ENCODE measurements at regions not wholly inside any gene's neighbourhood (a gene's known extent, or its start where the extent isn't known, plus 50 kb on each side); places are given as distances from the start of the nearest gene placed in this dataset.

GRCh38 chr20:52752023-52752422 is 220.1 kb upstream of the TSHZ2 start:
- H3K27me3 ChIP-seq (replicated peaks in 1 of 7), result no peaks in the 10 kb centered on the region
- intact Hi-C loops (cut with DNase I; ENCODE audit: low total_unique reads), result no loop called here
- no peak overlapping the region for H3K27ac ChIP-seq
- peaks cover 0 to 10% (median 2%) of the 10 kb centered on the region in 8 donors for H3K9me3 ChIP-seq
- no peaks in the 10 kb centered on the region for H3K36me3 ChIP-seq
- no peaks in the 10 kb centered on the region for H3K4me1 ChIP-seq
- no peak for TF ChIP-seq POLR2A (IDR thresholded peaks at IDR 0.05)
- no peak for TF ChIP-seq POLR2AphosphoS5 (IDR thresholded peaks at IDR 0.05)
- no peak for TF ChIP-seq CTCF (IDR thresholded peaks at IDR 0.05 in 8 of 11, conservative IDR thresholded peaks at IDR 0.05 in 3 of 11)
- no peak overlapping the region for H3K4me3 ChIP-seq
- 83 to 93% (median 84%) methylated on average over 5 of the region's 5 CpGs for WGBS, 5 donors
- no peak for DNase-seq

- WGBS, 5 donors, result 78 to 95% (median 85%) methylated on average over 3 of the region's 3 CpGs
- Histone ChIP-seq H3K27ac (no peak overlapping the region), H3K27me3 (replicated peaks in 1 of 7) (no peaks in the 10 kb centered on the region), H3K4me3 (no peak overlapping the region), H3K36me3 (no peaks in the 10 kb centered on the region), H3K4me1 (no peaks in the 10 kb centered on the region), H3K9me3 (peaks cover 0 to 10% (median 2%) of the 10 kb centered on the region in 8 donors)
- no peak for DNase-seq
- TF ChIP-seq POLR2A (IDR thresholded peaks at IDR 0.05) (no peak), CTCF (IDR thresholded peaks at IDR 0.05 in 8 of 11, conservative IDR thresholded peaks at IDR 0.05 in 3 of 11) (no peak), POLR2AphosphoS5 (IDR thresholded peaks at IDR 0.05) (no peak)
- intact Hi-C loops (cut with DNase I; ENCODE audit: low total_unique reads), result no loop called here
These were observed 220.6 kb upstream of the TSHZ2 start for GRCh38 chr20:52751571-52751970.

- TF ChIP-seq CTCF (IDR thresholded peaks at IDR 0.05 in 8 of 11, conservative IDR thresholded peaks at IDR 0.05 in 3 of 11) (no peak), POLR2AphosphoS5 (IDR thresholded peaks at IDR 0.05) (no peak), POLR2A (IDR thresholded peaks at IDR 0.05) (no peak)
- Histone ChIP-seq H3K9me3 (peaks cover 0 to 10% (median 2%) of the 10 kb centered on the region in 8 donors), H3K4me1 (no peaks in the 10 kb centered on the region), H3K4me3 (no peak overlapping the region), H3K36me3 (no peaks in the 10 kb centered on the region), H3K27me3 (replicated peaks in 1 of 7) (no peaks in the 10 kb centered on the region), H3K27ac (no peak overlapping the region)
- intact Hi-C loops (cut with DNase I; ENCODE audit: low total_unique reads), result no loop called here
- no peak for DNase-seq
- WGBS, 5 donors, result 81 to 92% (median 83%) methylated on average over 5 of the region's 5 CpGs
These were observed 222.2 kb upstream of the TSHZ2 start for GRCh38 chr20:52749938-52750337.

- DNase-seq, result no peak
- Histone ChIP-seq H3K27me3 (replicated peaks in 1 of 7) (no peaks in the 10 kb centered on the region), H3K27ac (no peak overlapping the region), H3K9me3 (peaks cover 0 to 6% (median 0%) of the 10 kb centered on the region in 8 donors), H3K4me3 (no peak overlapping the region), H3K4me1 (no peaks in the 10 kb centered on the region), H3K36me3 (no peaks in the 10 kb centered on the region)
- no peak for TF ChIP-seq POLR2A (IDR thresholded peaks at IDR 0.05)
- TF ChIP-seq POLR2AphosphoS5 (IDR thresholded peaks at IDR 0.05), result no peak
- TF ChIP-seq CTCF (IDR thresholded peaks at IDR 0.05 in 8 of 11, conservative IDR thresholded peaks at IDR 0.05 in 3 of 11), result no peak
- WGBS, 5 donors, result 78 to 86% (median 84%) methylated on average over 1 of the region's 1 CpG
- intact Hi-C loops (cut with DNase I; ENCODE audit: low total_unique reads), result no loop called here
These were observed 223.2 kb upstream of the TSHZ2 start for GRCh38 chr20:52748990-52749389.

All from spleen (tissue), 11 donors.